ENCODE measurements at regions not wholly inside any gene's neighbourhood (a gene's known extent, or its start where the extent isn't known, plus 50 kb on each side); places are given as distances from the start of the nearest gene placed in this dataset.

GRCh38 chr2:220665108-220665471, 907.0 kb downstream of the EPHA4 start:
- FAIRE-seq (no peak), DNase-seq (ENCODE audit: extremely low read depth in 1 of 4, low spot score in 3 of 4) (no peak), ATAC-seq (no peak)
- TF ChIP-seq ZBTB7A (IDR thresholded peaks at IDR 0.05; ENCODE audit: borderline replicate concordance, control insufficient read depth, low read depth, low read length) (no peak), U2AF2 (optimal IDR thresholded peaks at IDR 0.05; ENCODE audit: low read depth, low read length) (no peak), ZNF584 (CRISPR knock-in tag; IDR thresholded peaks at IDR 0.05; ENCODE audit: low read depth) (no peak), BCL6 (CRISPR knock-in tag; IDR thresholded peaks at IDR 0.05) (no peak), ZNF311 (CRISPR knock-in tag; IDR thresholded peaks at IDR 0.05) (no peak), ETS2 (tag; IDR thresholded peaks at IDR 0.05; ENCODE audit: borderline replicate concordance, poor library complexity, severe bottlenecking) (no peak), ATF3 (IDR thresholded peaks at IDR 0.05) (no peak), ATF3 (CRISPR knock-in tag; conservative IDR thresholded peaks at IDR 0.05) (no peak), CHD2 (IDR thresholded peaks at IDR 0.05; ENCODE audit: low read depth, low read length) (no peak), ZNF280B (CRISPR knock-in tag; IDR thresholded peaks at IDR 0.05) (no peak), GATAD2B (IDR thresholded peaks at IDR 0.05; ENCODE audit: borderline replicate concordance) (no peak)
- TF ChIP-seq, protein P1, sequence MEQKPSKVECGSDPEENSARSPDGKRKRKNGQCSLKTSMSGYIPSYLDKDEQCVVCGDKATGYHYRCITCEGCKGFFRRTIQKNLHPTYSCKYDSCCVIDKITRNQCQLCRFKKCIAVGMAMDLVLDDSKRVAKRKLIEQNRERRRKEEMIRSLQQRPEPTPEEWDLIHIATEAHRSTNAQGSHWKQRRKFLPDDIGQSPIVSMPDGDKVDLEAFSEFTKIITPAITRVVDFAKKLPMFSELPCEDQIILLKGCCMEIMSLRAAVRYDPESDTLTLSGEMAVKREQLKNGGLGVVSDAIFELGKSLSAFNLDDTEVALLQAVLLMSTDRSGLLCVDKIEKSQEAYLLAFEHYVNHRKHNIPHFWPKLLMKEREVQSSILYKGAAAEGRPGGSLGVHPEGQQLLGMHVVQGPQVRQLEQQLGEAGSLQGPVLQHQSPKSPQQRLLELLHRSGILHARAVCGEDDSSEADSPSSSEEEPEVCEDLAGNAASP (IDR thresholded peaks at IDR 0.05) = no peak
- TF ChIP-seq, protein P2, sequence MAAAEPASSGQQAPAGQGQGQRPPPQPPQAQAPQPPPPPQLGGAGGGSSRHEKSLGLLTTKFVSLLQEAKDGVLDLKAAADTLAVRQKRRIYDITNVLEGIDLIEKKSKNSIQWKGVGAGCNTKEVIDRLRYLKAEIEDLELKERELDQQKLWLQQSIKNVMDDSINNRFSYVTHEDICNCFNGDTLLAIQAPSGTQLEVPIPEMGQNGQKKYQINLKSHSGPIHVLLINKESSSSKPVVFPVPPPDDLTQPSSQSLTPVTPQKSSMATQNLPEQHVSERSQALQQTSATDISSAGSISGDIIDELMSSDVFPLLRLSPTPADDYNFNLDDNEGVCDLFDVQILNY (CRISPR knock-in tag; IDR thresholded peaks at IDR 0.05) = no peak
- Histone ChIP-seq H3K79me2 (ENCODE audit: control insufficient read depth, insufficient read depth, low read length) (no peaks in the 10 kb centered on the region), H3K27me3 (ENCODE audit: control insufficient read depth in 2 of 2, insufficient read depth in 2 of 2, low read length in 2 of 2) (no peaks in the 10 kb centered on the region), H2AFZ (ENCODE audit: low read depth, low read length) (no peak overlapping the region), H3K4me3 (no peak overlapping the region), H3K9ac (ENCODE audit: insufficient read depth in 1 of 2, low read depth in 2 of 2, low read length in 2 of 2) (no peak overlapping the region), H3K36me3 (ENCODE audit: control insufficient read depth, insufficient read depth, low read length) (no peaks in the 10 kb centered on the region), H3K27ac (ENCODE audit: extremely low read depth, low read depth, low read length) (no peak overlapping the region), H3K4me1 (replicated peaks in 1 of 2; ENCODE audit: control insufficient read depth in 2 of 2, insufficient read depth in 2 of 2, low read length in 2 of 2) (no peaks in the 10 kb centered on the region), H3K9me1 (ENCODE audit: control insufficient read depth, insufficient read depth, low read length) (no peaks in the 10 kb centered on the region), H3K4me2 (ENCODE audit: insufficient read depth, low read length) (no peak overlapping the region), H3K9me3 (replicated peaks; ENCODE audit: control insufficient read depth, insufficient read depth, low read depth, low read length) (no peaks in the 10 kb centered on the region), H4K20me1 (replicated peaks; ENCODE audit: control insufficient read depth, insufficient read depth, low read length) (no peaks in the 10 kb centered on the region)
- in situ Hi-C loops (cut with MboI) (no loop called here), intact Hi-C loops (cut with micrococcal nuclease) (no loop called here)
- ChIA-PET CTCF (ENCODE audit: low intra/inter-chr PET ratio) (no interaction called here), POLR2A (no interaction called here)
- WGBS (ENCODE audit: insufficient coverage, low coverage, missing lambda C conversion rate) = 2% methylated on average over 3 of the region's 3 CpGs
- no TSS peak for BruUV-seq (replicated peaks)

Measured in K562 (cell line).